T47D (cell line): ENCODE measurements at regions not wholly inside any gene's neighbourhood (a gene's known extent, or its start where the extent isn't known, plus 50 kb on each side); places are given as distances from the start of the nearest gene placed in this dataset.

Source experiments
- DNase-seq, 2 experiments: peaks; one replicate each; pipeline versions ENCODE4 v3.0.0 to v3.0.0-alpha.2; 2011 to 2012; ENCODE audit warnings: low read depth in 1 of 2, low spot score in 1 of 2
- JUND ChIP-seq: IDR thresholded peaks from 2 replicates; pipeline ENCODE4 v1.6.1; 2012; ENCODE audit warnings: low read depth
- in situ Hi-C: cut with HindIII; loops from 2 replicates; pipeline ENCODE4 v1.10.0; 2016; ENCODE audit warnings: low sequenced_read_pairs, low pct_unique_long_range_greater_than_20kb

GRCh38 chr1:83813576-83813975 lies 185.4 kb downstream of the TTLL7 start:
- DNase-seq: no peak
- TF ChIP-seq JUND: no peak
- in situ Hi-C loops: no loop called here

- TF ChIP-seq JUND: no peak
- in situ Hi-C loops: no loop called here
- DNase-seq: no peak
Measured at GRCh38 chr1:83810144-83810543, 188.8 kb downstream of the TTLL7 start.

GRCh38 chr1:83808536-83808935 lies 190.4 kb downstream of the TTLL7 start:
- in situ Hi-C loops: no loop called here
- no peak for TF ChIP-seq JUND
- no peak for DNase-seq

- no peak for DNase-seq
- in situ Hi-C loops: no loop called here
- no peak for TF ChIP-seq JUND
Measured at GRCh38 chr1:83807821-83808220, 191.1 kb downstream of the TTLL7 start.

- DNase-seq: no peak
- in situ Hi-C loops: no loop called here
- no peak for TF ChIP-seq JUND
Measured at GRCh38 chr1:83807231-83807630, 191.7 kb downstream of the TTLL7 start.

- no peak for TF ChIP-seq JUND
- DNase-seq: no peak
- in situ Hi-C loops: no loop called here
Measured at GRCh38 chr1:83805921-83806320, 193.0 kb downstream of the TTLL7 start.

GRCh38 chr1:83802460-83803152 lies 196.3 kb downstream of the TTLL7 start:
- in situ Hi-C loops: no loop called here
- no peak for DNase-seq
- no peak for TF ChIP-seq JUND

- in situ Hi-C loops: no loop called here
- no peak for TF ChIP-seq JUND
- no peak for DNase-seq
Measured at GRCh38 chr1:83802023-83802422, 196.9 kb downstream of the TTLL7 start.

GRCh38 chr1:83800066-83800465 lies 198.9 kb downstream of the TTLL7 start:
- TF ChIP-seq JUND: no peak
- in situ Hi-C loops: no loop called here
- DNase-seq: no peak

GRCh38 chr1:83799594-83799993 lies 199.3 kb downstream of the TTLL7 start:
- TF ChIP-seq JUND: no peak
- no peak for DNase-seq
- in situ Hi-C loops: no loop called here

- TF ChIP-seq JUND: no peak
- in situ Hi-C loops: no loop called here
- DNase-seq: no peak
Measured at GRCh38 chr1:83798965-83799364, 200.0 kb downstream of the TTLL7 start.

- in situ Hi-C loops: no loop called here
- no peak for DNase-seq
- no peak for TF ChIP-seq JUND
Measured at GRCh38 chr1:83796409-83796808, 202.5 kb downstream of the TTLL7 start.

GRCh38 chr1:83794384-83794783 lies 204.5 kb downstream of the TTLL7 start:
- in situ Hi-C loops: no loop called here
- no peak for TF ChIP-seq JUND
- no peak for DNase-seq

GRCh38 chr1:83791821-83792437 lies 207.0 kb downstream of the TTLL7 start:
- DNase-seq: no peak
- in situ Hi-C loops: no loop called here
- no peak for TF ChIP-seq JUND
